Osteoblast (primary cell): ENCODE measurements at regions not wholly inside any gene's neighbourhood (a gene's known extent, or its start where the extent isn't known, plus 50 kb on each side); places are given as distances from the start of the nearest gene placed in this dataset.

Experiments used
- DNase-seq: peaks from one replicate; pipeline ENCODE4 v3.0.0; 2011; ENCODE audit warnings: low spot score, mixed read lengths; ENCODE audit not compliant: insufficient read length; ENCODE audit errors: missing footprints
- H2AFZ ChIP-seq: 2 replicates; pipeline ENCODE4 v1.6.0; 2011; ENCODE audit warnings: mild to moderate bottlenecking, low read length
- H3K27ac ChIP-seq: 2 replicates; pipeline ENCODE4 v1.5.1; 2011; ENCODE audit warnings: mild to moderate bottlenecking, low read depth, low read length, moderate library complexity
- H3K27me3 ChIP-seq: 2 replicates; pipeline ENCODE4 v1.6.0; 2012; ENCODE audit warnings: mild to moderate bottlenecking, control low read depth, inconsistent platforms, low read length, moderate library complexity; ENCODE audit not compliant: insufficient read depth
- H3K36me3 ChIP-seq: 2 replicates; pipeline ENCODE4 v1.5.1; 2011; ENCODE audit warnings: mild to moderate bottlenecking, low read length, control low read depth, moderate library complexity; ENCODE audit not compliant: insufficient read depth
- H3K4me1 ChIP-seq: 2 replicates; pipeline ENCODE4 v1.5.1; 2011; ENCODE audit warnings: mild to moderate bottlenecking, low read length, control low read depth, moderate library complexity; ENCODE audit not compliant: insufficient read depth
- H3K4me2 ChIP-seq: 2 replicates; pipeline ENCODE4 v1.6.0; 2011; ENCODE audit warnings: mild to moderate bottlenecking, low read length; ENCODE audit not compliant: insufficient read depth
- H3K4me3 ChIP-seq: fragments of 200-600 bp; sonication (generic); 3 replicates; pipeline ENCODE4 v1.5.1; 2012; ENCODE audit warnings: mild to moderate bottlenecking, low read length, inconsistent platforms; ENCODE audit not compliant: insufficient read depth
- H3K79me2 ChIP-seq: 2 replicates; pipeline ENCODE4 v1.6.0; 2012; ENCODE audit warnings: mild to moderate bottlenecking, low read length, control low read depth, inconsistent platforms; ENCODE audit not compliant: insufficient read depth
- H3K9me3 ChIP-seq: 2 replicates; pipeline ENCODE4 v1.5.1; 2011; ENCODE audit warnings: low read depth, low read length, control low read depth
- H4K20me1 ChIP-seq: 2 replicates; pipeline ENCODE4 v1.6.0; 2012; ENCODE audit warnings: mild to moderate bottlenecking, low read length, control low read depth; ENCODE audit not compliant: insufficient read depth
- TF ChIP-seq, protein P1 (sequence below): IDR thresholded peaks from 2 replicates; pipeline ENCODE4 v1.5.1; 2011; ENCODE audit warnings: mild to moderate bottlenecking, low read depth, low read length, moderate library complexity; ENCODE audit errors: extremely low read depth

DNA sequence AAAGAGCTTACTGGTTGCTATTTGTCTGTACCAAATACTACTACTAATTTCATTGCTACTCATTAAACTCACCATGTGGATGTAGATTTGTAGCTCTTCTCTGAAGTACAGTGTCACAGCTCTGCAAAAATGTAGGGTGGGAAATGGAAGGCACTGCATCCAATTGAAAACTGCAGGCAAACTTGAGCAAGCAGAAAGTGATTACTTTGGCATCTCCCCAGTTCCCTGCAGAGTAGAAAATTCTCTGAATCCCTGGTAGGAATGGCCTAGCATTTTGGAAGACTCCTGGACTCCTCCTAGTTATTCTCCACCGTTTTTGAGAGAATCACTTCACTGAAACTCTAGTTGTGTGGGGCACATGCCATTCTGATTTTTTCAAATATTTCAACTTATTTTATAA, 239.1 kb downstream of the DIO2 start:
- H3K27me3 ChIP-seq: no peaks in the 10 kb centered on the region
- H4K20me1 ChIP-seq: no peaks in the 10 kb centered on the region
- DNase-seq: no peak

DNA sequence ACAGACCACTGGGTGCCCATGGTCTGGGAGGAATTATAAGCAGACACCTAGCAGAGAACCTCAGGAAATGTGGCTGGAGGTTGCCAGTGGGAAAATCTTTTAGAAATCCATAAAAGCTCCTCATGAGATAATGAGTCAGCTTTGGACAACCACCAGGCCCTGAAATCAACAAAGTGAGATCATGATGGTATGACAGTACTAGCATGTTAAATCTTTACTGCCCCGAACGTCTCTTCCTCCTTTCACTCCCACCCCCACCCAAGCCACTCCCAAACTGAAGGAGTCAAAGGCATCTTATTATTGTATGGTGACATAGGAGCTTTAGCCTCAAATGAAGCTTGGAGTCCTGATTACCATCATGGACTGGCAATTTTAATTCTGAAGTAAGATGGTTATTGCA, 240.0 kb downstream of the DIO2 start:
- Histone ChIP-seq H3K27ac (no peak overlapping the region), H3K36me3 (no peaks in the 10 kb centered on the region), H2AFZ (no peak overlapping the region), H3K4me1 (no peaks in the 10 kb centered on the region), H3K9me3 (no peaks in the 10 kb centered on the region), H3K4me2 (no peak overlapping the region), H3K79me2 (no peaks in the 10 kb centered on the region), H4K20me1 (no peaks in the 10 kb centered on the region), H3K27me3 (no peaks in the 10 kb centered on the region), H3K4me3 (no peak overlapping the region)
- TF ChIP-seq, protein P1, sequence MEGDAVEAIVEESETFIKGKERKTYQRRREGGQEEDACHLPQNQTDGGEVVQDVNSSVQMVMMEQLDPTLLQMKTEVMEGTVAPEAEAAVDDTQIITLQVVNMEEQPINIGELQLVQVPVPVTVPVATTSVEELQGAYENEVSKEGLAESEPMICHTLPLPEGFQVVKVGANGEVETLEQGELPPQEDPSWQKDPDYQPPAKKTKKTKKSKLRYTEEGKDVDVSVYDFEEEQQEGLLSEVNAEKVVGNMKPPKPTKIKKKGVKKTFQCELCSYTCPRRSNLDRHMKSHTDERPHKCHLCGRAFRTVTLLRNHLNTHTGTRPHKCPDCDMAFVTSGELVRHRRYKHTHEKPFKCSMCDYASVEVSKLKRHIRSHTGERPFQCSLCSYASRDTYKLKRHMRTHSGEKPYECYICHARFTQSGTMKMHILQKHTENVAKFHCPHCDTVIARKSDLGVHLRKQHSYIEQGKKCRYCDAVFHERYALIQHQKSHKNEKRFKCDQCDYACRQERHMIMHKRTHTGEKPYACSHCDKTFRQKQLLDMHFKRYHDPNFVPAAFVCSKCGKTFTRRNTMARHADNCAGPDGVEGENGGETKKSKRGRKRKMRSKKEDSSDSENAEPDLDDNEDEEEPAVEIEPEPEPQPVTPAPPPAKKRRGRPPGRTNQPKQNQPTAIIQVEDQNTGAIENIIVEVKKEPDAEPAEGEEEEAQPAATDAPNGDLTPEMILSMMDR: no peak
- peak; percentile 71 for DNase-seq

More for the DNA sequence above, 239.1 kb downstream of the DIO2 start:
- H3K36me3 ChIP-seq: no peaks in the 10 kb centered on the region
- no peak overlapping the region for H3K27ac ChIP-seq
- H3K4me1 ChIP-seq: no peaks in the 10 kb centered on the region
- no peaks in the 10 kb centered on the region for H3K79me2 ChIP-seq
- H3K4me3 ChIP-seq: no peak overlapping the region
- no peak overlapping the region for H2AFZ ChIP-seq
- TF ChIP-seq, protein P1: no peak
- H3K4me2 ChIP-seq: no peak overlapping the region
- no peaks in the 10 kb centered on the region for H3K9me3 ChIP-seq

DNA sequence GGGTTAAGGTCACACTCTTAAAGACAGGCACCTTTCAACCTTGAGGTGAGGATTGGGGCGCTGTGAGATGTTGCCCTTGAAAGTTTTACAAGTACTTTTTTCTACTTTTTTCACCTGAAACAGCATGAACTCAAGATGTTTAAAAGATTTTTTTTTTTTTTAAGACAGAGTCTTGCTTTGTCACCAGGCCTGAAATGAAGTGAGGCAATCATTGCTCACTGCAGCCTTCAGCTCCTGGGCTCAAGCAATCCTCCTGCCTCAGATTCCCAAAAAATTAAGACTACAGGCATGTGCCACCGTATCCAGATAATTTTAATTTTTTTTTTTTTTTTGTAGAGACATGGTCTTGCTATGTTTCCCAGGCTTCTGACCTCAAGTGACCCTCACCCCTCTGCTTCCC, 243.9 kb downstream of the DIO2 start:
- no peak overlapping the region for H3K4me2 ChIP-seq
- H3K79me2 ChIP-seq: no peaks in the 10 kb centered on the region
- no peak overlapping the region for H2AFZ ChIP-seq
- no peaks in the 10 kb centered on the region for H3K36me3 ChIP-seq
- H3K9me3 ChIP-seq: no peaks in the 10 kb centered on the region
- no peak overlapping the region for H3K27ac ChIP-seq
- H3K4me3 ChIP-seq: no peak overlapping the region
- no peaks in the 10 kb centered on the region for H4K20me1 ChIP-seq
- no peaks in the 10 kb centered on the region for H3K27me3 ChIP-seq
- H3K4me1 ChIP-seq: no peaks in the 10 kb centered on the region
- TF ChIP-seq, protein P1: no peak
- DNase-seq: no peak

DNA sequence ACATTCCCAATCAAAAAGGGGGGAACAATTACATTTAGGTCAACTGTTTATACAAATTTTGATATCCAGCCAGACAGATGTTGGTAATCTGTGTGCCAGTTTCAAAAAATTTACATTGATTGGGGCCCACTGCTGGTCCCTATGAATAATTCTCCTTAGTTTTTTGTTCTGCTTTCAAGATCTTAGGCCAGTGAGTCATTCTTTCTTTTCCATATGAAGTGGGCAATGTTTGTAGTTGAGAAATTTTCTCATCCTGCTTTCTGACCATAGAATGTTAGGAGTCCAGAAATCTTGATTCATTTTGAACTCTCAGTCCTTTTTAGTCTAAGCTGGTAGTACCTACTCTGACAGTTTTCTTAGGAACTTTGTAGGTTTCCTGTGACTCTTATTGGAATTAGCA, 244.3 kb downstream of the DIO2 start:
- H3K36me3 ChIP-seq: no peaks in the 10 kb centered on the region
- H3K4me1 ChIP-seq: no peaks in the 10 kb centered on the region
- H3K9me3 ChIP-seq: no peaks in the 10 kb centered on the region
- H3K27ac ChIP-seq: no peak overlapping the region
- no peaks in the 10 kb centered on the region for H4K20me1 ChIP-seq
- H3K79me2 ChIP-seq: no peaks in the 10 kb centered on the region
- H2AFZ ChIP-seq: no peak overlapping the region
- DNase-seq: no peak
- TF ChIP-seq, protein P1: no peak
- H3K4me3 ChIP-seq: no peak overlapping the region
- no peaks in the 10 kb centered on the region for H3K27me3 ChIP-seq
- no peak overlapping the region for H3K4me2 ChIP-seq
